GM18868 (cell line): ENCODE measurements at regions not wholly inside any gene's neighbourhood (a gene's known extent, or its start where the extent isn't known, plus 50 kb on each side); places are given as distances from the start of the nearest gene placed in this dataset.

Experiments used
- ATAC-seq: cut with Tn5 transposase; IDR thresholded peaks from one replicate; pipeline ENCODE4 v1.9.1; 2021; ENCODE audit warnings: mild to moderate bottlenecking, moderate library complexity; ENCODE audit not compliant: unreplicated experiment

DNA sequence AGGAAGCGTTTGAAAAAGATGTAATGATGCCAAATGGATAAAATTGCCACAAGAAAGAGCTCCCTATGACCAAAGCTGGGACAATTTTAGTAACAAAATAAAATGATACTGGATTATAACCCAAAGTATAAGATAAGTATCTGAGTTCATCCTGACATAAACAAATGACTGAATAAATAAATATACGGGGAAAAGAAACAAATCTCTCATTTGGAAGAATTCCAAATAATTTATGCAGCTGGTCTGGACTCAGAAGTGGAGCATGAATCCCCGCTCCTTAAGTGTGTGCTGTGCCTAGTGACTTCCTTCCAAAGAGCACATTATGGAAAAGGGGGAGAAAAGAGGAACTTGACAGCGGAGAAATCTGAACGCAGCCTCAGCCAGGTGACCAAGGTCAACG is 186.2 kb downstream of the RAMP3 start:
- ATAC-seq, result no peak

DNA sequence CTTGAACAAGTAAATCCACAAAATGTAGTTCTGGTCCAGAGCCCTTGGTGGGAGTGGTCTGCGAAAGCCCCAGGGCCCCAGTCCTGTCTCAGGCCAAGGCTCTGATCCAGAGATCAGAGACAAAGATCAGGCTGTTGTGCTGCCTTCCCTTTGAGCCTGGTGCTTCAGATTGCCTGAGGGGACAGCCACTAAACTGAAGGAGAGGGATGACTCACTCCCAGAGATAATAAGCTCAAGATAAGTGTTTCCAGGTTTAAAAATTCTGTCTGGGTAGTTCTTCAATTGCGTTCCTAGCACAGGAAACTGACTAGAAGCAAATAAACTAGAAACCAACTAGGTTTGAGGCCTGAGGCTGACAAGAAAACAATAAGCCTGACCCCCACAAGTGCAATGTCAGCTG is 190.2 kb downstream of the RAMP3 start:
- ATAC-seq, result no peak

DNA sequence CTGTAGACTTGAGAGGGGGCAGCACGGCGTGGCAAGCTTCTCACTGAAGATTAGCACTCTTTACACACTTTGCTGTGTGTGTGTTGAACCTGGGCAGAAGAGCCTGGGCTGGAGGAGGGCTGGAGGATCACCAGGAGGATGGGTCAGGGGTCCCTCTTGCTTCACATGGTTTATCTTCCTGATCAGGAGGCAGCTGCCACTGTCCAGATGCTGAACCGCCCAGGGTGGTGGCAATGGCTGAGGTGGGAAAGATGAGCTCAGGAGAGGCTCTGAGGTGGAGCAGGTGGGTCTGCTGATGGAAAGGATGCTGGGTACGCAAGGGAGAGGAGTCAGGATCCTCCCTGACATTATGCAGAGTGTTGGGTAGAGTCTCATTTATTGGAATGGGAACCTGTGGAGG is 191.5 kb downstream of the RAMP3 start:
- no peak for ATAC-seq

DNA sequence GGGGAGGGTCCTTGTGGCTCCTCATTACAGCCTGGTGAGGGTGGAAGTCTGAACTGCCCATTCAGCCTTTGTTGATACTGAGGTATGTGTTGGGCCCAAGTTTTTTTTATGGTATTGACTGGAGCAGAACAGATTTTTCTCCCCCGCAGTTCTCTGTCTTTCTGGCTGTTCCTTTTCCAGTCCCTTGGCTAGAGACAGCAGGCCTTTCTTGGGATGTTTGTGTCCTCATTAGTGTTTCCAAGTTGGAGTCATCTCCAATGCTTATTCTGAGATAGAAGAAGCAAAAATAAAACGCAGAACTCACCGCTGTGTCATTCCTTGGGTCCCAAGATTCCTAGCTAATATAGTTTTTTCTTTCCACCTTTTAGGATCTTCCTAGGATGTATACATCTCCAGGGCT is 193.3 kb downstream of the RAMP3 start:
- no peak for ATAC-seq

DNA sequence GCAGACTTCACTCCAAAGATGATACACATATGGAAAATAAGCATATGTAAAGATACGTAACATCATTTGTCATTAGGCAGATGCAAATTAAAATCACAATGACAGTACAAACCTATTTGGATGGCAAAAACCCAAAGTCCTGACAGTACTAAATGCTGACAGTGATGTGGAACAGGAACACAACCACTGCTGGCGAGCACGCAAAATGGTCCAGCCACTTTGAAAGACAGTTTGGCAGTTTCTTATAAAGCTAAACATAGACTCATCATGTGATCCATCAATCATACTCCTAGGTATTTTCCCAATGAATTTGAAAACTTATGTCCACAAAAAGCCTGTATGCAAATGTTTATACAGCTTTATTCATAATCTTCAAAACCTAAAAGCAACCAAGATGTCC is 200.7 kb downstream of the RAMP3 start:
- no peak for ATAC-seq

DNA sequence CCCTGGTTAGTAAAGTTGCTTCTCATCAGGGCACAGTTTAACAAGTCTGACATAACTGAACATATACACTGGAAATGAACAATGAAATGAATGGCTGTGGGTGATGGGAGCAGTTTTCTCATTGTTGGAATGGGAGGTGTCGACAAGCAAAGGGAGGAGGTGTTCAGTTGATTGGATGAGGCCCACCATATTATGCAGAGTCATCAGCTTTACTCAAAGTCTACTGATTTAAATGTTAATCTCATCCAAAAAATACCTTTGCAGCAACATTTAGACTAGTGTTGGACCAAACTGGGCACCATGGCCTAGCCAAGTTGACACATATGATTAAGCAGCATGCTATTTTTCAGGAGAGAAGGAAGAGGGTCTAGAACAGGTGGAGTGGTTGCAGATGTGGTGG is 201.7 kb downstream of the RAMP3 start:
- ATAC-seq, result no peak

DNA sequence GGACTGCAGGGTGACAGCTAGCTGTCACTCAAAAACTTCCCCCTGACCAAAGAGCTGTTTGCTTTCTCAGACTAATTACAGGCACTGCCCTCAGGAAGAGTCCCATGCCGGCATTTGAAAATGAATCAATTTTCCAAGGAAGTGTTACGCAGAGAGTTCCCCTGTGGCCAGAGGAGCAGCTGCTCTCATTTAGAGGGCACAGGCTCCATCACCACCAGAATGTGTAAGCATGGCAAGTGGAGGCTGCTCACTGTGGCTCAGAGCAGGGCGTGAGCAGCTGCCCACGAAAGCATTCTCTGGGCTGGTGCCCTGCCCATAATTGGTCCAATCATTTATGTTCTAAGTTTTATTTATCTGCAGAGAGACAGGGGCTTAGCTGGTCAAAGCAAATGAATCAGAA is 202.2 kb downstream of the RAMP3 start:
- no peak for ATAC-seq

DNA sequence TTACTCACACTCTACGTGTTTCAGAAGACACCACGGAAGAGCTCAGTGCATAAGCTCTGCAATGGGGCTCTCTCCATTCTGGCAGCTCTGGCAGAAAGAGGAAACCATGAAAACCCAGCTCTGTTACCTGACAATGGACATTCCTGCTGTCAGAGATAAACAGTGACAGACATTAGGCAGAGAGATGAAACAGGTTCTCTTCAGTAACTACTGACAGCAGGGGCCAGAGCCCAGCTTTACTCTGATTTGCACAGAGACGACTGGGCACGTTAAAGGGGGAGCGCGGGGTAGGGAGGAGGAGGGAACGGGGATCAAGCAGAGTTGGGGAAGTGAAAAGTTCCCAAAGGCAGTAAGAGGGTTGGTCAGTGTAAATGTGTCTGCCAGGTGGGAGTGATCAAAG is 206.1 kb downstream of the RAMP3 start:
- no peak for ATAC-seq

DNA sequence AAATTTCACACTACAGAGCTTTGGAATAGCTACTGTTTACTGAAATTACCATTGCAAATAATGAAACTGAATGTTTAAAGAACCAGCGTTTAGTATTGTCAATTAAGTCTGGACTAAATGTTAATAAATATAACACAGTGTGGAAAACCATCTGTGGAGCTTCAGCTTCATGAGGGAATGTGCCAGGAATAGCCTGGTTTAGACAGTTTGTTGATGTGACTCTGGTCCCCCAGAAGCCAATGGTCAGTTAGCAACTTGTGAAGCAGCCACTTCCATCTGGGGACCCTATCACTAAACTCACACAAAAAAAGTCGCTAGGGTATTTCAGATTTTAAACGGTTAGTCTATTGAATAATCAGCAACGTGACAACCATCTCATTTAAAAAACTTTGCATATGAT is 207.8 kb downstream of the RAMP3 start:
- ATAC-seq, result no peak

DNA sequence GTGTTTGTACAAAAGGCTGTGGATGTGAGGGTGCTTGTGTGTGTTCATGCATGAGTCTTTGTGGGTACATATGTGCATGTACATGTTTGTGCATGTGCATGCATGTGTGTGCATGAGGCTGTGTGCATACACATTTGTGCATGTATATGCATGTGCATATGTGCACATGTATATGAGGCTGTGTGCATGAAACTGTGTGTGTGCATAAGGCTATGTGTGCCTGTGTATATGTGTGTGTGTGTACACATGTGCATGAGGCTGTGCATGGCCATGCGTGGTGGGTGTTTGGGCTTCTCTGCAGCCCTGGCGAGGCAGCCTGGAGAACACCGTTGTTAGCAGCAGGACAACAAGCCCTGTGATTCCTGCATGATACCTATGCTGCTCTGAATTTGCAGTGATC is 207.7 kb upstream of the ADCY1 start:
- no peak for ATAC-seq

DNA sequence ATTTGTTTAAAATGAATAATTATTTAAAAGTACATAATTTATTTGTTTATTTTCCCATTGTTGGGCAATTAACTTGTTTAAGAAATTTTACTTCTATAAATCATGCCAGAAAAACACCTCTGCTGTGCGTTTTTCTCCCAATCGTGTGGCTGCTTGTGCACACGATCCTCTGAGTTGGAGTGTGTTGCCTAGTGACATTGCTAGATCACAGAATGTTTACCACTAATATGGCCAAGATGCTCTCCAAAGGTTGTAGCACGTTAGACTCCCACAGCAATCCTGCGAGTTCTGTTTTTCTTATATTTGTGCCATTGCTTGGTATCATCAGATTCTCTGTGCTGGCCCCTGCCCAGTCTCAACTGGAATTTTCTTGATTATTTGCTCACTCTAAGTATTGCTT is 207.1 kb upstream of the ADCY1 start:
- ATAC-seq, result no peak

DNA sequence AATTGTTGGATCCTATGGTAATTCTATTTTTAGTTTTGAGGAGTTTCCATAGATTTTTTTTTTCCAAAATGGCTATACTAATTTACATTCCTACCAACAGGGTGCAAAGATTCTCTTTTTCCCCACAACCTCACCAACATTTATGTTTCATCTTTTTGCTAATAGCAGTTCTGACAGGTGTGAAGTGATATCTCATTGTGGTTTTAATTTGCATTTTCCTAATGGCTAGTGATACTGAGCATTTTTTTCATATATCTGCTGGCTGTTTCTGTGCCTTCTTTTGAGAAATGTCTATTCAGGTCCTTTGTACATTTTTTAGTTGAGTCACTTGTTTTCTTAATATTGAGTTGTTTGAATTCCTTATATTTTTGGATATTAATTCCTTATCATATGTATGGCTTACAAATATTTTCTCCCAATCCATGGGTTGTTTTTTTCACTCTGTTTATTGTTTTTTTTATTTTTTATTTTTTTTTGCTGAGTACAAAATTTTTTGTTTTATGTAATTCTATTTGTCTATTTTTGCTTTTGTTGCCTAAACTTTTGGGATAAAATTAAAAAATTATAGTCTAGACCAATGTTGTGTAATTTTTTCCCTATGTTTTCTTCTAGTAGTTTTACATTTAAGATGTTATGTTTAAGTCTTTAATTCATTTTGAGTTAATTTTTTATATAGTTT is 205.9 kb upstream of the ADCY1 start:
- ATAC-seq, result no peak

DNA sequence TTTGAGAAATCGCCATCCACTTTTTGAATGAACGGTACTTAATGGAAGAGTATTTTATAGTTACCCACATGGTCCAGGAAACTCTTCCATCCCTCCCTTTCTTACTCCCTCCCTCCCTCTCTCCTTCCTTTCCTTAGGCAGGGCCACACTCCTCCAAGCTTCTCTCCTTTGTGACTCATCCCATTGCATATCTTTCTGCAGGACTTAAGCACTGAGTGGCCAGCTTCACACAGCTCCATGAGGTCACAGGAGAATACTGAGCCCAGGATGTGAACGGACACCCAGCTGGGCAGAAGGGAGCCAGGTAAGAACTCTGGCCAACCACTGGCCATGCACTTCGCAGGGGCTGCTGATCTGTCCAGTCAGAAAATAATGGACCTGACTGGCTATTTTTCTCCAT is 189.7 kb upstream of the ADCY1 start:
- ATAC-seq, result no peak

DNA sequence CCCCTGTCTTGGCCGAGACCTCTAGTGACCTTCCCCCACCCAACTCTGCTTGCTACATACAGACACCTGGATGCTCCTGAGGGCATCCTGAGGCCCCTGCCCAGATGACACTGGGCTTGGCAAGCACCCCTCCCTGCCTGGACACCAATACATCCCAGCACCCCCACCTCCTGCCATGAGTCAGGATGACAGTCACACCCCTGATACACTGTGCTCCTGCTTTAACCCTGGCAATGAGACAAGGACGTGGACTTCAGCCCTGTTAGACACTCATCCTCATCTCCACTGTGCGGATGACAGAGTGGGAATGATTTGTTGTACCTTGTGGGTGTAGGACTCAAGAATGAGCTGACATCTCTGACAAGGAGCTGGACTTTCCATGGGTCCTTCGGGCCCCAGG is 186.3 kb upstream of the ADCY1 start:
- no peak for ATAC-seq

DNA sequence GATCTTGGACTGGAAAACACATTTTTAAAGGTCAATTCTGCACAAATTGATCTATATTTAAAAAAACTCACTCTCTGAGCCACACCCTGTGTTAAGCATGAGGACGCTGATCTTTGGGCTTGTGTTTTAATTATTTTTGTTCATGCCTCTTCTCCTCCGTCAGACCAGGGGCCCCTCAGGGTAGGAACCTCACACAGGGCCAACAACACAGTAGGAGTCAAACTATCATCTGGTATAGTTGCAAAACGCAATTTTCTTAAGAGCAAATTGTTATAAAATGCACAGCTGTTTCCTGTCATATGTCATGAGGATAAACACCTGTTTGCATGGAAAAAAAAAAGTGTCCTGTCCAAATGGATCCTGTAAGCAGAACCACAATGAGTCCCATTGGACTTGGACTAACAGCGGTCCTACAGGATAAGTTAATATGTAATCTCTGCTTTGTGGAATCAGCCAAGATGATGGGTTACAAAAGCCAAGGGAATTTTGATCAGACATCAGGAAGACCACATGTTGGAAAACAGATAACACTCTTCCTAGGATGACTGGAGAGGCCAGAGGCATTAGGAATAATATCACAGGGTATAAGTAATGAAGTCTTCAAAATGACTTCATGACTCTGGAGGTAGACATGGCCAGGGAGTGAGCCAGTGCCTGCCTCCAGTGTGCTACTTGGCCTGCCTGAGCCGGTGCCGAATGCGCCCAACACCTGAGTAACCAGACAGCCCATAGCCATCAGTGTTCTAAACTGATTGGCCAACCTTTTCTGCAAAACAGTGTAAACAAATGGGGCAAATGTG is 184.9 kb upstream of the ADCY1 start:
- no peak for ATAC-seq

DNA sequence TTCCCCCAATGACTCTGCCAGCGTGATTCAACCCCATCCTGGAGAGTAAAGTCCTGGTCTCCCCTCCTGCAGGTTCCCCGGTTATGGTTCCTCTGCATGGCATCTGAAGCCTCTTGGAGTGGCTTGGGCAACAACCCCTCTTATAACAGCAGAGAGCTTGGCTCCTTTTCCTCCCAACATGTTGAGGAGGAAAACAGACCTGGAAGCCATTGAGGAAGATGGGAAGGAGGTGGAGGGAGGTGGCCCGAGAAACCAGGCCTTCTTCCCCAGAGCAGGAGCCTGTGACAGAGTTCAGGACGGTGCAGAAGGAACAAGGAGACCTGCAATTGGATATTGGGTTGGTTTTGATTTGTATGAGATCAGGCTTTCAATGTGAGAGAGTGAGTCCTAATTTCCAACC is 184.0 kb upstream of the ADCY1 start:
- ATAC-seq, result no peak

DNA sequence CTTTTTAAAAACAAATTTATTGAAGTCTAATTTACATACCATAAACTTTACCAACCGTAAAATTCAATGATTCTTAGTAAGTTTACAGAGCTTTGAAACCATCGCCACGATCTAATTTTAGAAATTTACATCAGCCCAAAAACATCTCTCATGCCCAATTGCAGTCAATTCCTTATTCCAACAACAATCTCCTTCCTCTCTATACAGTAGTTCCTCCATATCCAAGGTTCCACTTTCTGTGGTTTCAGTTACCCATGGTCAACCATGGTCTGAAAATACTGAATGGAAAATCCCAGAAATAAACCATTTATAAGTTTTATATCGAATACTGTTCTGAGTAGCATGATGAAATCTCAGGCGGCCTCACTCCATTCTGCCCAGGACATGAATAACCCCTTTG is 183.4 kb upstream of the ADCY1 start:
- ATAC-seq, result no peak

DNA sequence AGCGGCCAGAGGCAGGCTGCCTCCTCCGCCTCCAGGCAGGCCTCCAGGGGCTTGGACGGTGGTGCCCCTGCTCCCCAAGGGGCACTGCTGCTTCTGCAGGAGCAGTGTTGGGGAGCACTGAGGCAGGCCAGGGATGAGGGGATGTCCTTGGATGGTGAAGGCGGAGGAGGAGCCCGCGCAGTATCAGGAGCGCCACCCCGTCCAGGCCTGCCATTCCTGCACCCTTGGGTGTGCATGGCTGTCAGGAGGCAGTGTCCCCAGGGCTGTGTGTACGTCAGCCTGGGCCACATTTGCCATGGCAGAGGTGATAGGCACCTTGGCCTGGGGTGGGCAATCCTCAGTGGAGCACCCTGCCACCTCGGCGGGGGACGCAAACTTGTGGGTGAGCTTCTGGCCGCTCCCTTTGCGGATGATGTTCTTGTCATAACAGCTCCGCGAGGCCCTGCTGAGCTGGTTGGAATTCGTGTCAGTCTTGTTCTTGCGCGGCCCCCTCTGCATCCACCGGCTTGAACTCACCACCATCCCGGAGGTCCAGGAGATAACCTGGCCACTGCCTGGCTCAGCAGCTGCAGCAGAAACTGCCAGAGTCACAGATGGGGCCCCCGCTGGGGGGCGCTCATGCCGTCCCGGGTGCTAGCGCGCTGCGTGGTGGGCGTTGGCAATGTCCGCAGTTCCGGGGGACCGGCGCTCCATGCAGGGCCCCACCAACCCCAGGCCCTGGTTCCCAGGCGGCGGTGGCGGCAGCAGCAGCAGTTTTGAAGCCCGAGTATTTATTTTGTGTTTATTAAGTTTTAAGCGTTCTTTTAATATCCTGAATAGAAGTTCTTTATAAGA is 182.3 kb upstream of the ADCY1 start:
- no peak for ATAC-seq

DNA sequence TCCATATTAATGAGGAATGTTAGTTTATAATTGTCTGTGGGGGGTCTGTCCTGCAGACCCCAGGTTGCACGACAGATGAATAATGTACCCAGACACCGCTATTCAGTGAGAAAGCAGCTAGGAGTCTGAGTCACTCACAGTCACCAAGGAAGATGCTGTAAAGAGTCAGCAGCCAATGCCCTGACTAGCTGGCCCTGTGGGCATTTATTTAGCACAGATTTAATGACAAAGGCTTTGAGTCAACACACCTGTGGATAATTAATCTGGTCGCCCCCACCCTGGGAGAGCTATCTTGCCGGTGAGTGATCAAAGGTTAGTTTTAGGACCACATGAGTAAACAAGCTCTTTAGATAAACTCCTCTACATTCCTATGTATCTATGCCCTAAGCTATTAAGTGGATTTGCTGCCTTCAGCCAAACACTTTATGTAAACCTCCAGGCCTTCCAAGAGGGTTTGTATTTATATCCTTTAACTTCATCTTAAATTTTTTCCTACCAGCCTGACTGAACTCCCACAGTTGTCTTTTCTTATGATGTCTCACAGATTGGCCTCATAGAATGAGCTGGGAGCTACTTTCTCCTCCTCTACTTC is 180.0 kb upstream of the ADCY1 start:
- ATAC-seq, result no peak

DNA sequence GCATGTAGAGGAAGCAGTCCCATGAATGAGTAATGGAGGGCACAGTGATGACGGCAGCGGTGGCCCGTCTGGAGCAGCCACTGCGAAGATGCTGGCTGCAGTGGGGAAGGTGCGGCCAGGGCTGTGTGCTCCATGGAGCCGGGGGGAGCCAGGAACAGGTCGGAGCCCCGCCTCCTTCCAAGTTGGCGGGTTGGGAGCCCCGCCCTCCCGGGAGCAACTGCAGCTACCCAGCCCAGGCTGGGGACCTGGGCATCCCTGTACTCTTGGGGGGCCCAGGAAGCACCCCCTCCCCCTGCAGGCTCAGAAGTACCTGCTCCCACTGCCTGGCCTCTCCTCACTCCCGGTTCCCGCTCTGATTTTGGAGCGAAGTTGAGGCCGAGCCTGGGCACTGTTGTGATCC is 175.1 kb upstream of the ADCY1 start:
- no peak for ATAC-seq

DNA sequence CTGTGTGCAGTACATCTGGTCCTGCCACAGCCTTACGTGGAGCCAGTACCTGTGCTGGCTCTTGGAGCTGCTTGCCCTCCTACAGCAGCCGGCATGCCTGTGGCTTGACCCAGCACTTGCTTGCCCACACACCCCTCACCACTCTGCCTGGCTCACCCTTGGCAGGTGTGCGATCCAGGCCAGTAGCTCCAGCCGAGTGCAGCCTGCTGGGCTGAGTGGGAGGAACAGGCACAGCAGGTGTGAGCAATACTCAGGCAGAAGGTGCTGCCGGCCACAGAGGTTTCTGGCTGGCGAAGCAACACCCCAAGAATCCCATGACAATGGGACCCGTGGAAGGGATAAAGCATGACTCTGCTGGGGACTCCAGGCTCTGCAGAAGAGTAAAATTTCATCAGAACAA is 173.5 kb upstream of the ADCY1 start:
- ATAC-seq, result no peak

DNA sequence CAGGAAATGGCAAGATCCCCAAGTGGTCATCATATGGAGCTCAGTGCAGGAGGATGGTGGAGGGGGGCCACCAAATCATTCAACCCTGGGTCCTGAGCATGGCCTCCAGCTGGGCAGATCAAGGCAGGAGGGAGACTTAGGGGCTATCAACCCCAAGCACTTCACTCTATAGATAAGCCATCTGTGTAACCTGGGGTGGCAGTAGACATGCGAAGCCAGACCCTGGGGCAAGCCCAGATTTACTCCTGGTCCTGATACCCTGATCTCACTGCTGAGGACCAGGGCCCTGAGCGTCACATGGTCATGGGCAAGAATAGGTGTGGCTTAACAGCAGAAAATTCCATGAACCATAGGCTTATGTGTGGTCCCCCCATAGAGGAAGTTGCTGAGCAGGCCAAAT is 173.0 kb upstream of the ADCY1 start:
- ATAC-seq, result no peak
